HG03280 (cell line): ENCODE measurements at regions not wholly inside any gene's neighbourhood (a gene's known extent, or its start where the extent isn't known, plus 50 kb on each side); places are given as distances from the start of the nearest gene placed in this dataset.
A peak's percentile ranks its signal among the peaks of the same experiment; 100 is the strongest.
"Not testable (repeated sequence)": the region's sequence is repeated elsewhere in the genome, so short reads cannot be mapped to it uniquely, and the experiment has no call there.

Source experiments
- ATAC-seq: cut with Tn5 transposase; IDR thresholded peaks from one replicate; pipeline ENCODE4 v1.9.1; 2021; ENCODE audit warnings: mild to moderate bottlenecking, moderate library complexity; ENCODE audit not compliant: unreplicated experiment

DNA sequence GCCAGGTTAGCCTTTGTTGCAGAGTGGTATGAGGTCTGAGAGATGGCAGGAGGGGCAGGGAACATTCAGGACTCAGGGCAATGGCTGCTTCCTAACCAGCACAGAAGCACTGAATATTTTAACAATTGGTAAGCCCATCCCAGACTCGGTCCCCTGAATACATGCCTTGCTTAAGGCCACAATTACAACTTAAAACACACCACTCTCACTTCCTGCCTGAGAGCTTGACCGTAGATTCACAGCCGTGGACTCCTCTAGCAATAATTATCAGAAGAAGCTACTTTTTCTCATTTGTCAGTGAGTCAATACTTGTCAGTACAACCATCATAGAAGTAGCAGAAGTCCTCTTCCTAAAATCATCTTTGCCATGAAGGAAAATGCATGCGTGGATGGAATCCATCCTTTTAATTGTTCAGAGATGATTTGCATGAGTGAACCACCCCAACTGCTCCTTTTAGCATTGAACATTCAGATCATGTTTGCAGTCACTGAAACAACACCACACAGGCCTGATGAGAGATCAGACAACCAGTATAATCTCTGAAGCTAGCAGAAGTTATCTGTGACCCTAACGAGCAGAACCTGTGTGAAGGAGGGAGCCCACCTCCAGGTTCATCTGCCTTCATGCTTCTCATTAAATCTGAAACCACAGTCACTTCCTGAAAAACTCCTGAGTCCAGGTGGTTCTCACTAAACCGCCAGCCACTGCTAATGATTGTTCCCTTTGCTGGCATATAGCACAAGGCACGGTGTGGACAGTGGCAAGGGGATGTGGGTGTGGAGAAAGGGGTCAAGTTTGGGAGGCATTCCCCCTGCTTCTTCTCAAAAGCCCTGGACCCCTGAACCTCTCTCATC lies 333.9 kb upstream of the CNR1 start:
- peak; percentile 59 for ATAC-seq

DNA sequence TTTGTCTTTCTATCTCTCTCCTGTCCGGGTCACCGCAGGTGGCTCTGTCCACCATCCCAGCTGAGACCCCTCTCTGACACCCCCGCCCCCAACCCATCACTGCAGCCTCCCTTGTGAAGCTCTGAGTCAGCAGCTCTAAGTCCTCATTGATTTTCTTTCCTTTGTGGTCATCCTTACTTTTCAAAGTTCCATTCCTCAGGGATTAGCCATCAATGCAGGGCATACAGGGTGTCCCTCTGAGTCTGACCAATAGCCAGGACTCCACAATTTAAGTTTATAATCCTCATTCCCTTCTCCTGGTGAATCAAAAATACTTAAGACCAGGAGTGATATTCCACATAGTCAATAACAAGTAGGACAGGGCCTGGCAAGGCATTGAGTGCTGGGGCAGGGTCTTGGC lies 333.3 kb upstream of the CNR1 start:
- ATAC-seq: no peak

DNA sequence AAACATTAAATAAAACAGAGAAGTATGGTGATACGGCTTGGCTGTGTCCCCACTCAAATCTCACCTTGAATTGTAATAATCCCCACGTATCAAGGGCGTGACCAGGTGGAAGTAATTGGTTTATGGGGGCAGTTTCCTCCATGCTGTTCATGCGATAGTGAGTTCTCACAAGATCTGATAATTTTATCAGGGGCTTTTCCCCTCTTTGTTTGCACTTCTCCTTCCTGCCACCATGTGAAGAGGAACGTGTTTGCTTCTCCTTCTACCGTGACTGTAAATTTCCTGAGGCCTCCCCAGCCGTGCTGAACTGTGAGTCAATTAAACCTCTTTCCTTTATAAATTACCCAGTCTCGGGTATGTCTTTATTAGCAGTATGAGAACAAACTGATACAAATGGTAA lies 331.3 kb upstream of the CNR1 start:
- not testable (repeated sequence) for ATAC-seq

DNA sequence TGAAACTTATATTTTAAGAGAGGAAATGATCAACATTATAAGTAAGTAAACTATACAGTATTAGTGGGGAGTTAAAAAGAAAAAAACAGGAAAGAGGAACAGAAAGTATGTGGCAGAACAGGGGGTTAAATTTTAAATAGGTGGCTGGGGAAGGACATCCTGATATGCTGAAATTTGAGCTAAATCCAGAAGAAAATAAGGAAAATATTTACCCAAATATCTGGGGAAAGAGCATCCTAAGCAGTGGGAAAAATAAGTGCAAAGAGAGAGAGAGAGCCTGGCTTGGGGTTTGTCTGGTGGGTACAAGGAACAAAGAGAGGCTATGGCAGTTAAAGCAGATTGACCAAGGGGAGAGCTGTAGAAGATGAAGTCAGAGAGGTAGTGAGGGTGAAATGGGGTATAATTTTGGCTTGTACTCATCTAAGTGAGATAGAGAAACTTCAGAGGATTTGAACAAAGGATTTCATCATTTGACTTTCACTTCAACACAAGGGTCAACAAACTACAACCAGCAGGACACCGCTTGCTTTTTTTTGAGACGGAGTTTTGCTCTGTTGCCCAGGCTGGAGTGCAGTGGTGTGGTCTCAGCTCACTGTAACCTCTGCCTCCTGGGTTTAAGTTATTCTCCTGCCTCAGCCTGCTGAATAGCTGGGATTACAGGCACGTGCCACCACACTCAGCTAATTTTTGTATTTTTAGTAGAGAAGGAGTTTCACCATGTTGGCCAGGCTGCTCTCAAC lies 328.4 kb upstream of the CNR1 start:
- no peak for ATAC-seq

DNA sequence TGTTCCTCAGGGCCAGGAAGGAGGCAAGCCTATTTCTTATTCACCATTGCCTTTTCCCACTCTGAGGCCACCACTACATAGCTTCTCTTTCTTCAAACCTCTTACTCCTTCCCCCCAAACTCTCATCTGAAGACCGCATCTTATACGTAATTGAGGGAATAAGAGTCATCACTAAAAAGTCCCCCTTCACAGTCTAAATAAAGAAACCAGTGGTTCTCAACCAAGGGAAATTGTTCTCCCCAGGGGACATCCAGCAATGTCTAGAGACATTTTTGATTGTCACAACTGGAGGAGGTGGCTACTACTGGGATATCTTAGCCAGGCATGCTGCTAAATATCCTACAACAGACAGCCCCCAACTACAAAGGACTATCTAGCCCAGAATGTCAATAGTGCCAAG lies 327.6 kb upstream of the CNR1 start:
- no peak for ATAC-seq

DNA sequence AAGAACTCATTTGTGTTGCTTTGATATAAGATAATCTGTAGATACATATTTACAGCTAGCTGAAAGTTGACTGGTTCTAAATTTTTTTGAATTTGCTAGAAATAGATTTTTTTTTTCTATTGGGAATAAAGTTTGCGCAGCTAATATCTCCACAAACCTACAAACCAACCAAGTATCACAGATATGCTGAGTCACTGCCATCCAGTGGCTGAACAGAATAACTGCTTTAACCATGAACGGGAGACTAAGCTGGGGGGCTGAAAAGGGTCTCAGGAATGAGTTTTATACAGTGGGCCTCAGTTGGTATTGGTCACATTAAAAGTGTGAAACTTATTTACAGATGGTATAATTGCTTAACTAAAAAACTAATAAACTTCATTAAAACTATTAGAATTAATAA lies 326.7 kb upstream of the CNR1 start:
- ATAC-seq: no peak

DNA sequence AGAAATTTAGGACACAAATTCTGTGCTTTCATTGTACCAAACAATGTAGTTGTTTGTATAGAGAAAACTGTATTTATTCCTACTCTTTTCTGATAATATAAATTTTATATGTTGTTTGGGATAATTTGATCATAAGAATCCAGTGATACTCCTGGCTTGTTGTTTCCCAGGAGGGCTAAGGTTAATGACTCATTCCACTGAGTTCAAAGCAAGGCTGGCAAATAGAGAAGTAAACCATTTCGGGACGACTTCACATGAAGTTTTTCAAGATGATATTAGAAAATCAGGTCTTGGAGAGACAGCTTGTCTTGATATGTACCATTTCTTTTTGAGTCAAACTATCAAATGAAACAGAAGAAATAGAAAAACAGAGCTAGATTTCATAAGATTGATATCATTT lies 326.1 kb upstream of the CNR1 start:
- ATAC-seq: no peak

DNA sequence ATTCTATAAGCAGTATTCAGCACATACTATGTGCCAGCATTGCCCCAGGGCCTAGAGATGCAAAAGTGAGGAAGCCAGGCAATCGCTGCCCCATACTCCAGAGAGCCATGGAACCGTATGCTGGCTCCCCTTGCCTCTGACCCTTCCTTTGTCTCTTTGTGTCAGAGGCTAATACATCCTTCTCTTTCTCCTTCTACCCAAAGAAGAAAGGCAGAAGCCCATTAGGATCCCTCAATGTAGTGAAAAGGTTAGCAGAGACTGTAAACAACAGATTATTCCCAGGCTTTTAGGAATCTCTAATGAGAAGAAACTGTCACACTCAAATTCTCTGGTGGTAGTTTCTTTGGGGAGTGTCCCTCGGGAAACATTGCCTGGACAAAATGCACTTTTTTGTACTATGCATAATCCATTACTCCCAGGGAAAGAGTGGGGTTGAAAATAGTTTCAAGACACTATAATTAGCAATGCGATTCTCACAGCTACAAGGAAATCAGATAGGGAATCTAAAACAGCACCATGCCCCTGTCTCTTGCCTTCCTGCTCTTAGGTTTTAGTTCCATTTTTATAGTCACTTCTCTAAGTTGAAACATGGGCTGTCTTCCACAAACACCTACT lies 325.2 kb upstream of the CNR1 start:
- no peak for ATAC-seq

DNA sequence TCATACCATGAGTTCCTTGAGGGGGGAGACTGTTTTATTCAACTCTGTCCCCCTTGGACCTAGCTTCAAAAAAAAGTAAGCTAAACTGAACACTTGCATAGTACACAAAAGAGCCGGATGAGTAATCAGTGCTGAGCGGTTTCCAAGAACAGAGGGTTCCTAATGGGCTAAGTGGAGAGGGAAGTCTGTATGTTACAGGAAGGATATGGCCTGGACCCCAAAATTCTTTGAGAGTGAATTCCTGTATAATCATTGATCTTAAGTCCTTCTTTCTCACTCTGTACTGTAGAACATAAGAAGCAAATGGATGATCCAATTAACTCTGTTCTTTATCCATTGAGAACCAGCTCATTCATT lies 324.7 kb upstream of the CNR1 start:
- no peak for ATAC-seq

DNA sequence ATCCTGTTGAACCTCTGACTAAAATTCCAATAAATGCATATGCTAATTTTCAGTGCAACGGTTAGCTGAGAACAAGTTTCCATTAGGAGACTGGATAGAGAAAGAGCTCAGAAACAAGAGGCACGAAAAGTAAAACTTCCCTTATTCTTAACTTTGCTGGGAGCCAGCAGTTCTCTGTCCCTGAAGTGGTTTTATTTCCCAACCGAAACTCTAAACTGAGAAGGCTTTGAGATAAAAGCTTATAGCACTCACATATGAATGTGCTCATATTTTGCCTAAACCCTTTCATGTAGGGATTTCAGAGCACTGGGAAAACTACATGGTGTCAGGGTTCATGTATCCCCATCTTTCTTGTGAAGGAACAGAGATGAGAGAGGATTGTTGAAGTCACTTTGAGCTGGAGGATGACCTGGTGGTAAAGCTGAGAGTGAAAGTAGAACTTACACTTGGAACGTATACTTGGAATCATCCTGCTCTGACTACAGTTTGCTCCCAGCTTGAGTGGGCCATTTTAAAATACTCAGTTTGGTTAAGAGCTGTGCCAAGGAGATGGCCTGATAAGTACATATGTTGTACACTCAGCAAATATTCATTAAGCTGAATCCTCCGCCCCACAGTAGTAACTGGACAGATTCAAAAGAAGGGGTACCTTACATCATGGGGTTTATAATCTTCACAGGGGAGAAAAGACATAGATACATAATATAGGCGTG lies 324.2 kb upstream of the CNR1 start:
- no peak for ATAC-seq

DNA sequence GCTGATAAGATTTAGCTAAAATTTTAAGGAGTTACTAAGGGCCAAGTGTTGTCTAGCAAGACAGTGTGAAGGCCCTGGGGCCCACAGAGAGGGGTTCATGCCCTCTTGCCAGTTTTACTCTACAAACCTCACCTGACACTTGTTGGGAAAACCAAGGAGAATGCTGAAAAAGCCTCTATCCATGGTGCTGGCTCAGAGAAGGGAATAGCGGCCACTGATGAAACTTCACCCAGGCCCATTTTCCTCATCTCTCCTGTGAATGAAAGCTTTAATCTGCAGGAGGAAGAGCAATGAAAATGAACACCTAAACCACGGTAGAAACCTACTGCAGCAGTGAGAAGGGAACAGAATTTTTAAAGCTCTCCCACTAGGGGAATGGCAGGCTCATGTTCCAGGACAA lies 317.3 kb upstream of the CNR1 start:
- no peak for ATAC-seq

DNA sequence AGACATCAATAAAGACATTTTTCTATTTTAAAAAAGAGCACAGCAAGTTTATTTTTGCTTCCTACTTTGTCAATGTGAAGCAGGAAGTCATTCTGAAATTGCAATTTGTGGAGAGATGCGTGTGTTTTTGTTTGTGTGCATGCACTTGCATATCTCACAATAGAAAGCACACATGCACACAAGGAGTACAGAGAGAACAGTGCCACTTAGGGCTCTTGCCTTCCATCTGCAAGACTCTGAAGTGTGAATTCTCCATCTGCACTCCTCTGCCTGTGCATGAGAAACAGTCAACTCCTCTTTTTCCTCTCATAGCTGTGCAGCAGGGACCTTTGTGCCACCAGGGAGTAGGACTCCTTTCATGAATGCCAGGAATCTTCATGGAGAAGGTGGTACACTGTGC lies 316.3 kb upstream of the CNR1 start:
- no peak for ATAC-seq

DNA sequence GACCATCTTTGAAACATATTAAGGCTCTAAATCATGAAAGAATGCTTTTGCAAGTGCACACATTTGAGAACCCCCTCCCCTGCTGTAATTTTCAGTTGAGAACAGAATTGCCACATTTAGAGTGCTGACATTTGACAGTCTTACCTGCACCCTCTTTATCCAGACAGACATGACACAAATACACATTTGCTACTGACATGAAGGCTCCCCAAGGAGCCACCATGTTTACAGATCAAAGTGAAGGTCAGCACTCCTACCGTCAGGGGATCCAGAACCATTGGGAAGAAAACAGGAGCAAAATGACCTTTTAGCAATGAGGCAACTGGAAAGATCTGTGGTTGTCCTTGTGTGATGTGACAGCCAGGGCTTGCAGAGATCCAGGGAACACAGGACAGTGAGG lies 315.4 kb upstream of the CNR1 start:
- no peak for ATAC-seq

DNA sequence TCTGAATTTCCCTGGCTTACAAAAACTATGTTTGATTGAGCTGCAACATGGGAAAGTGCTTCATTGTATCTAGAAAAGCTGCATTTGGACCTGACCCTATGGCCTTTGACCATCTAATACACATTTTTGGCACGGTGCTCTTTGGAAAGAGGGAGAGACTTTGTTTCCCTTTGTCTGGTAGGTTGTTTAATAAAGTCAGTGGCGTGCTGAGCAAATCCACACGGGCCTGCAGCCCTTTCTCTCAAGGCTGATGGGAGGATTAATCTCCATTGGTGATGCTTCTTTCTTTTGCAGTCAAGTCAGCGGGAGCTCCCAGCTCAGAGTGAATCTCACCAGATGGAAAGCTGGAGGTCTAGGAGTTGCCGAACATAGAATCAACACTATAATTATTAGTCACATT lies 314.7 kb upstream of the CNR1 start:
- ATAC-seq: no peak

DNA sequence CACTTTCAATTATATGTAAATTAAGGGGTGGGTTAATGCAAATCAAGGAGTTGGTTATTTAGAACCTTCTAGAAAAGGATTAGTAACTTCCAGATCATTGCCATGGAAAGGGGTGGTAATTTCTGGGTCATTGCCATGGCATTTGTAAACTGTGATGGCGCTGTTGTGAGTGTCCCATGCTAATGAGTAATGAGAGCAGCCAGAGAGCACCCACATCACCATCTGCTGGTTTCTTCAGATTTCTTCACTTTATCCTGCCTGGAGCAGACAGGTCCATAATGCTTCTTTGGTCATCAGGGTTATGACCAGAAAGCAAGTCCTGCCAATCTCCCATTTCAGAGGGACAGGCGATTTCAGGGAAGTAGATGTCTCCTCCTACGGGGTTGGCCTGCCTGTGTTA lies 311.3 kb upstream of the CNR1 start:
- ATAC-seq: no peak

DNA sequence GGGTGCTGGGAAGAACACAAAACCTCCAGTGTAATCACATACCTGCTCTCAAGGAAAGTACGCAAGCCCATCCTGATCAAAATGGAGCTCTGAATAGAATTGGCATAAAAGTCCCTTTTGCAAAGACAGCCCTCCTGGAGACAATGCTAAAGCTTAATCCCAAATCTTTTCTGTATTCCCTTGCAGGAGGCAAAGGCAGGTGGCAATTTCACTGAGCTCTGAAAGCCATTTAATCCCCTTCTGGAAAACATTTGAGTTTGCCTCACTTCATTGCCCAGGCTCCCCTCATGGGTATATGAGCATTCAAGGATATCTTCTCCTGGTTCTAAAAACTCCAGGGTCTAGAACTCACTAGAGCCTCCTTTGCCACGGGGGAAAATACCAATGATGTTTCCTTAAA lies 310.2 kb upstream of the CNR1 start:
- ATAC-seq: no peak

DNA sequence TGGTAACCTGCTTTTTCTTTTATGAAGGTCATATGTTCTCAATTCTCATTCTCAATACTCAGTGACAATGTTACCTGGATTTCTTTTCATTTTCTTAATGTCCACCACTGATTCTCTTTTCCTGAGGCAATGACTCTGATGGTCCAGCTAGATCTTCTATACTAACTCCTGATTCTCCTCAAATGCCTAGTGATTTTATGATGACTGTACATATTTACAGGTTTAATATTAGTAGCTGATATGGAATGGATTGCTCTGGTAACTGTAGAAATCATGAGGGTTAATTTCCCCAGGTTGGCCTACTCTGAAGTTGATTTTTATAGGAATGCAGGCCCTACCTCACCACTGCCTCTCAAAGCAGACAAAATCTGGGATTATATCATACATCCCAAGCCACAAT lies 308.6 kb upstream of the CNR1 start:
- no peak for ATAC-seq

DNA sequence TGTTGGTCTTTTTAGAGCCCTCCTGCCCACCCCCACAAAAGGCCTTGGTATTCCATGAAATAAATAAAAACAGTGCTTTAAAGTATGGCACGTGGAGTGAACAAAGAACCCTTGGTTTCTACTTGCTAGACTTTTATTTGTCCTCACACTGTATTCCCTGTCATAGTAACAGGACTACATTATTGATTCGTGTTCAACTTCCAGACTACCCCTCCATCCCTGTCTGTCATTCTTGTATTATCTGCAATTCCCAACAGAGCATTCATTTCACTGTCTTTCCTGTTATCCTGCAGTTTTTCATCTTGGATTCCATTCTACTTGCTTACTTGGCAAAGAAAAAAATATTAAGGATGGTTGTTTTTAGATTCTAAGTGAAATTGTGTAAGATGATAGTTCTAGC lies 307.4 kb upstream of the CNR1 start:
- no peak for ATAC-seq

DNA sequence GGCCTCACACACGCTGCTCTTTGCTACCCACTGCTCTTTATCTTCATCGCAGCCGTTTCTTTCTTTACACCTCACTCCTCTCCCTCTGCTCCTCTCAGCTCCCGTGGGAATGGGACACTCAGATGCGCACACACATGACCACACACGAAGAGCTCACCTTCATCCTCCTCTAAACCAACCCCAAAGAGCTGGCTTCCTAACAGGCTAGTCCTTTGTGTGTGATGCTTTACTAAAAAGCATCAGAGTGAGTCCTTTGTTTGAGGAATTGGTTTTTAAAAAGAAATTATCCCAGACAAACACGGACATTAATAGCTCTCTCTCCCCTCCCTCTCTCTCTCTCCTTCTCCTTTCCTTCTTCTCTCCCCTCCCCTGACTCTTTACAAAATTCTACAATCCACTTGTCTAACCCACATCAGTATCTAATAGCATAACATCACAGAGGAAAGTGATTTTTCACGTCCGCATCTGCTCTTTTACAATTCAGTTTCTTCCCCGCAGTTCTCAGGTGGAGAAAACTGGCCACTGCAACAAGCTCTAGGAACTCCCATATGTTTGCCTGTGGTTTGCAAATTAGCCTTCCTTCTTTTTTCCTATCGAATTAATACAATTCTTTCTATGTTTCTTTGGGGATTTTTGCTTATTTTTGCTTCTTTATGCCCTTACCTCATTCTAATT lies 306.8 kb upstream of the CNR1 start:
- ATAC-seq: no peak

DNA sequence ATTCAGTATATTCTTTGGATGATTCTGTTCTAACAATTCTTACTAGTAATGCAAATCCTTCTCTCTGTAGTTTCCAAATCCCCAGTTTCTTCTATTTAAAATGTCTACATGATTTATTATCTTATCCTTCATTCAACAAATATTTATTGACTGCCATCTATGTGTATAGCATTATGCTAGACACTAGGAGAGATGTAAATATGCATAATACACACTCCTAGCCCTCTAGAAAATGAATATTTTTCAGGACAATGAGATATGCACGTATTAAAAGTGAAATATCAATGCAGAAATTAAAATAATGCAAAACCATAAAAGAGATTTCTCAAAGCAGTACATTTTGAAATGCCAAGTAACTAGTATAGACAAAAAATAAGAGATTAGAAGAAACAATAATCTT lies 293.5 kb upstream of the CNR1 start:
- no peak for ATAC-seq

DNA sequence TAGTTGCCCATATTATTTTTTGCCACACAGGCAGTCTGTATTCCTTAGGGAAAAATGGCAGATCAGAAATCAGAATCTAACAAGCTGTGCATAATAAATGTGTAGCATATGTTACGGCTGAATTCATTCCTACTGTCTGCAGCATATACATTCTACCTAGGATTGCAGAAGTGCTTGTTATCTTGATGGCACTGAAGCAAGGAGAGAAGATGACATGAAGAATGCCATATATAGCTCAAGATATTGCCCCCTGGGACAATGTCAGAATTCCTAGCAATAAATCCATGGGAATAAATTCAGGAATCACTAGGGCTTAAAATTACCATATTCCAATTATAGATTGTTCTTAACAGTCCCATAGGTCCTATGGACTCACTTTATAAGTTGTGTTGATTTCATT lies 293.0 kb upstream of the CNR1 start:
- ATAC-seq: no peak
